Mammary epithelial cell (primary cell): ENCODE measurements at regions not wholly inside any gene's neighbourhood (a gene's known extent, or its start where the extent isn't known, plus 50 kb on each side); places are given as distances from the start of the nearest gene placed in this dataset.

ENCODE experiments used
- CTCF ChIP-seq, 2 donors: IDR thresholded peaks in 1 of 2; conservative IDR thresholded peaks in 1 of 2; 2 replicates each; pipeline ENCODE4 v1.5.1; 2011 to 2012; ENCODE audit warnings: inconsistent platforms in 2 of 2, low read length in 2 of 2, mild to moderate bottlenecking in 2 of 2, control low read depth in 1 of 2, low read depth in 1 of 2; ENCODE audit not compliant: insufficient read depth in 1 of 2; ENCODE audit errors: extremely low read depth in 1 of 2
- EZH2 ChIP-seq: IDR thresholded peaks from 2 replicates; pipeline ENCODE4 v1.6.1; 2012; ENCODE audit warnings: low read length, inconsistent platforms, borderline replicate concordance

DNA sequence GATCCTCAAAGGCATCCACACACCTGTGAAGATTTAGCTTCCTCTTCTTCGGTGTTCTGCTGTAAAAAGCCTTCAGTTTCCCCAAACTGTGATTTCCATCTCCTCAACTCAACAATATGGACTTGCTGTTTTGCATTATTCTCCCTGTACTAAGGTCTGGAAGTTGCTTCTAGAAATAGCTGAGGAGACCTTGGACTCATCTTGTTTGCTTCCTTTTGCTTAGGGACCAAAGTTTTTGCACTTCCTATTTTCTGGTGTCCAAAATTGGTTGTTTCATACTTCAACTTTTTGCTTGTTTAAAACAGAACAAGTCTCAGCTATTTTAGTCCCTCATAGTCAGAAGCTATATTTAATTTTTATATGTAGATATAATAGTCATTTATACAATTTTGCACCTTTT is 201.9 kb upstream of the COPS8 start:
- no peak for TF ChIP-seq EZH2
- no peak for TF ChIP-seq CTCF (conservative IDR thresholded peaks at IDR 0.05 in 1 of 2, IDR thresholded peaks at IDR 0.05 in 1 of 2; ENCODE audit: extremely low read depth in 1 of 2, insufficient read depth in 1 of 2, low read depth in 1 of 2, low read length in 2 of 2)
